ENCODE measurements at regions not wholly inside any gene's neighbourhood (a gene's known extent, or its start where the extent isn't known, plus 50 kb on each side); places are given as distances from the start of the nearest gene placed in this dataset.

GRCh38 chr9:99447951-99448350 lies 225.9 kb downstream of the SEC61B start:
- DNase-seq = no peak

GRCh38 chr9:99449726-99450125 lies 227.6 kb downstream of the SEC61B start:
- DNase-seq = no peak

DNA sequence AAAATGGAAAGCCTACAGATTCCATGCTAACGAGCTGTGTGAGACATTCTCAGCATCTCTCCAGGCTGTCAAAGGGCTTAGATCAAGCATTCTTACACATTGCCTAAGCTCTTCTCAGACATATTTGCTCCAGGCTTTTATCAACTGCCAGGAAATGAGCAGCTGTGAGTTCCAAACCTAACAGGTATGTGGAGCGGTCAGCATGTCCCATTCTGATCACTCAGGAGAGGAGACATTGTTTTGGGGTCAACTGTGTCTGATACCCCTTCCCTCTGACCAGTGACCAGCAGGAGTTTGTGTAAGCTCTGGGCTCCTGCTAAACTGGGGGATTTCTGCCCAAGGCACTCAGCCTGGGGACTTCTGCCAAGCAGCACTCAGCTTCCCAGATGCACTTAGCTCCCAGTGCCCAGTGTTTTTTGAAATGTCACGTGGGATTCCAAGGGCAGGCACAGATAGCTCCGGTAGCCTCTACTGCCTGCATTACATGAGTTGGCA lies 229.1 kb downstream of the SEC61B start:
- DNase-seq = peak; percentile 63

- DNase-seq = no peak
Observed at GRCh38 chr9:99457406-99457805, 235.3 kb downstream of the SEC61B start.

DNA sequence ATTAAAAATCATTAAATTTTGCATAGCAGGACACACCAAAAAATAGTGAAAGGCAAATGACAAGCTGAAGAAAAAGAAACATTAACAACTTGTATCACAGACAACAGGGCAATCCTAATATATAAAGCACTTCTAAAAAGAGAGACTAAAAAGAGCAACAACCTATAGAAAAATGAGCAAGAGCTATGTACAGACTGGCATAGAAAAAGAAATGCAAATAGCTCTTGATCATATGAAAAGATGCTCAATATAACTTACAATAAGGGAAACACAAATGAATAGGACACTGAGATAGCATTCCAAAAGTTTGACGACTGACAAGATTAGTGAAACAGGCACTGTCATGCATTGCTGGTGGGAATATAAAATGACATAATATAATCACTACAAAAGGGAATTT lies 235.9 kb downstream of the SEC61B start:
- no peak for DNase-seq

- no peak for DNase-seq
Observed at GRCh38 chr9:99459919-99460318, 237.8 kb downstream of the SEC61B start.

- DNase-seq = no peak
Observed at GRCh38 chr9:99463131-99463530, 241.0 kb downstream of the SEC61B start.

DNA sequence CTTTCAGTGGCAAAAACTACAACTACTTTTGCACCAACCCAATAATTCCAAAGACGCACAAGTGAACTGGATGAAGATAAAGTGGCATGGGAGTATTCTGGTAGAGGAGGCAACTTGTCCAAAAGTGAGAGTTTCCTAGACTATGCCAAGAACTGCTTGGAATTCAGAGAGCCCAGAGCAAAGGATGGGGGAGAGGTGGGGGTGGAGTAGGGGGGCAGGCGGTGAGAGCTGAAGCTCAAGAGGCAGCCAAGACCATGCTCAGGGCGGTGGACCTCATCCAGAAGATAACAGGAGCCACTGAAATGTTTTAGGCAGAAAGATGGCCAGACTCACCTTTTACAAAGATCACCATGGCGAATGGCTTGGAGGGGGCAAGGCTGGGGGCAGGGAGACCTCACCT lies 242.5 kb downstream of the SEC61B start:
- no peak for DNase-seq

GRCh38 chr9:99465231-99465907 lies 243.3 kb downstream of the SEC61B start:
- no peak for DNase-seq

DNA sequence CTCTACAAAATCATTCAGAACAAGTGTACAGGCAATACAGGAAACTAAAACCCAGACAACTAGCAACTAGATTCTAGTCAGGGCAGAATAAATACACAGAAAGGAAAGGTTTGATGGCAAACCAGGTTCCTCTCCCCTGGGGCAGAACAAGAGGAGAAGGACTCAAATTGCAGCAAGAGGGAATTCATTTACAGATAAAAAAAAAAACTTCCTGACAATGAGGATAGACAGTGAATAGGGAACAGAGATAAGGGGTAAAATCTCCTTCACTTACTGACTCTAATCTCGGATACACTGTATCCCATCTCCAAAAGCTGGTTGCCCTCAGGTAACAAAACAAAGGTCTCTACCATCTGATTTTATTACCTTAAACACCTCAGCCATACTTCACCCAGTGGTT lies 244.0 kb downstream of the SEC61B start:
- DNase-seq = no peak

DNA sequence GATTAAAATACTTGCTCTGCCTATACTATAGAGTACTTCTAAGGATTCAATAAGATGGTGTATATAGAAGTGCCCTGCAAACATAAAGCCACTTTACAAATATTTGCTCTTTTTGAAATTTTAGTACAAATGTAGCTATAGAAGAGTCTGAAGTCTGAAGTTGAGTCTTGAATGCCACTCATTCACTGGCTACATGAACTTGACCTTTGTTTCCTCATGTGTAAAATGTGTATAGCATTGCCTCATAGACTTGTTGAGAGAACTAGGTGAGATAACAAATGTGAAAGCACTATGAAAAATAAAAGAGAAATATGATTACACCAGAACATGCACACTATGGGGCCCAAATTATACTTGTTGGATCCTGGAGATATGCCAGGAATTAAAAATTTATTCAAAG lies 244.7 kb downstream of the SEC61B start:
- DNase-seq = no peak

DNA sequence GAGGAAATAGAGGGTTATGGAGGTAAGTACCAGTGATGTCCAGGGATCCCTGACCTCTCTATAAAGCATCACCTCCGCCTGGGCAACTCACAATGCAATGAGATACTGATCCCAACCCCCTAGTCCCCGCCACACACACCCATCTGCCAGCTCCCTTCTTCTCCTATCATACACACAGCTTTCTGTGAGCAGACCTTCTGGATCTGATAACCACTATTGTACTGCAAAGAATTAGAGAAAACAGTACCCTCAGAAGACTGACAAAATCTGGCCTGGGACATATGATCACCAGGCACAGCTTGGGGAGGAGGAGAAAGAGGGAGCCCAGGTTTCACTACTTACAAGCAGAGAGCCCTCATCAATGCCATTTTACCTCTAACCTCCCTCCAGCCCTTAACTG lies 249.0 kb downstream of the SEC61B start:
- no peak for DNase-seq

- DNase-seq = no peak
Observed at GRCh38 chr9:99472240-99472915, 250.3 kb downstream of the SEC61B start.

DNA sequence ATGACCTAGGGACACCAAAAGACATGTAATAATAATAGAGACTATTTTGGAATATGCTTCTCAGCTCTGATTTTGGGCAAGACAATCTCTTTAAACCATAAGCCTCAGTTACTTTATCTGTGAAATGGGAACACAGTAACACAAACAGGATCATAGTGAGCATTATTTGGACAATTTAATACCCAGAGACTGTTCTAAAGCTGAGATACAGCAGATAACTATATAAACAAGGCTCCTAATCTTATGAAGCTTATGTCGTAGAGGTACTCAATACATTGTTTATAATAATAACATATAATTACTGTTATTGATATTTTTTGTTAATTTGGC lies 250.8 kb downstream of the SEC61B start:
- DNase-seq = no peak

DNA sequence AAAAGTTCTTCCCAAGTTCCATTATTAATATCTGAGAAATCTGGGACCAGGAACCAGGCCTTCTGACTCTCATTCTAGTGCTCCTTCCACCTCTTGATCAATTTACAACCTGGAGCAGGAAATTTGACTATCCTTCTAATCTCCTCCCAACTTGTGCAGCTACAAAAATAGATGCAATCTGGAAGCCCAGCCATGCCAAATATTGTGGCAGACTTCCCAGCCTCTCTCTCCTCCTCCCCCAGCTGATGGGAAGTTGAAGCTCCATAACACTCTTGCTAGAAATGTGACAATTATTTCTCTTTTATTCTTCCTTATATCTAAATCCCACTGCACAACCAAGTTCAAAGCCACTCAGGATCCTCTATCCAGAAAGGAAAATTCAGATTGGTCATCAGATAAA lies 252.1 kb downstream of the SEC61B start:
- no peak for DNase-seq

GRCh38 chr9:99475401-99476065 lies 253.5 kb downstream of the SEC61B start:
- no peak for DNase-seq

- peak; percentile 72 for DNase-seq
Observed at GRCh38 chr9:99478469-99479027, 256.5 kb downstream of the SEC61B start.

DNA sequence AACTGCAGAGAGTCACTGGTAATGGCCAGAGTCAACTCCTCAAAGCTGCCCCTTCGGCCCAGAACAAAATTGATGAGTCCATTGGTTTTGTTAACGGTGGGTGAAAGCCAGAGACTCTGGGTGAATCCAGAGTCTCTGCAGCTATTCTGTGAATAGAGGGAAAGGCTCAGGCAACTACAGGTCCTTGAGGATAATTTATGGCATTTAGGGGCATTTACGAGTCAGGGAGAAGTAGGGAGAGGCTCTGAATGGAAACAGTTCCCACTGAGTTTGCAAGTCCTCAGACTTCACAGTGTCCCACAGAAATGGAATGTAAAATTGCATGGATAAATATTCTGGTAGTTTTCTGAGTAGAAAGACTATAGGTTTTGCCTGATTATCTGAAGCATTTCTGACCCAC lies 257.8 kb downstream of the SEC61B start:
- DNase-seq = no peak

DNA sequence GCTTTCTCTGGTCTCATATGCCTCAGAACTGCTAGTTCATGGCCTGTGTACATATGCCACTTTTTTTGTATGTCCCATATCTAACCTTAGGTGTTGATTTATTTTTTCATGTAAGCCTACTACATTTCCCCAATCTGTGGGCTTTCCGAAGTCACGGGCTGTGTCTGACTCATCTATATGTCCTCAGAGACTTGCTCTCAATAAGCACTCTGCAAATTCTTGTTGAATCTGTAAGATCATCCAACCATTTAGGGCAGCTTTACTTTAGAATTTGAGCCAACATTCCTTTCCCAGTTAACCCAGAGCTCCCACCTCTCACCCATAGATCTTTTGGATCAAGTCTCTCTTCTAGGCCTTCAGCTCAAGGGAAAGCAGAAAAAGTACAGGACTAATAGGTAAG lies 263.4 kb downstream of the SEC61B start:
- DNase-seq = no peak

- DNase-seq = no peak
Observed at GRCh38 chr9:99486684-99487083, 264.6 kb downstream of the SEC61B start.

- DNase-seq = no peak
Observed at GRCh38 chr9:99488131-99489059, 266.3 kb downstream of the SEC61B start.

GRCh38 chr9:99489060-99489413 lies 267.0 kb downstream of the SEC61B start:
- DNase-seq = no peak

DNA sequence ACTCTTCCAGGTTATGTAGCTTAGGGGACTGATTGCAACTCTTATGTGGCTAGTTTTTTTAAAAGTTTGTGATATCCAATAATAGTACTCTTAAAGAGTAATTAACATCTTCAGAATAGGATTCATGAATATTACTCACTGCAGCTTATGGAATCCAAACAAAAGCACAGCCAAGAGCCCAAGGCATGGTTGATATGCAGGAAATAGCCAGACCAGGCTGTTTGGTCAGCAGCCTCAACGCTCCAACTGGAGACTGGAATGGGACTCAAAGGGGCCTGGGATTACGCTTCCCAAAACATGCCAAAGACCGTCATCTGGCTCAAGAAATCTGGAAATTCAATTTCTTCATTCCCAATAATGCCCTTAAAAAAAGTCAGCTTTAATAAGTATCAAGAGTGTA lies 268.6 kb downstream of the SEC61B start:
- no peak for DNase-seq

Data from islet precursor cell (in vitro differentiated cells).